GM23248 (cell line): ENCODE measurements at regions not wholly inside any gene's neighbourhood (a gene's known extent, or its start where the extent isn't known, plus 50 kb on each side); places are given as distances from the start of the nearest gene placed in this dataset.

Experiments used
- DNase-seq: peaks from one replicate; pipeline ENCODE4 v3.0.0-alpha.2; 2015
- H2AFZ ChIP-seq: fragments of 200-600 bp; sonication (generic); 2 replicates; pipeline ENCODE4 v1.6.1; 2016; ENCODE audit warnings: antibody characterized with exemption
- H3F3A ChIP-seq: fragments of 200-600 bp; sonication (generic); 2 replicates; pipeline ENCODE4 v1.6.1; 2016; ENCODE audit warnings: mild to moderate bottlenecking, antibody characterized with exemption, mixed run types; ENCODE audit not compliant: insufficient read depth
- H3K27ac ChIP-seq: fragments of 200-600 bp; sonication (generic); 2 replicates; pipeline ENCODE4 v1.5.1; 2016; ENCODE audit warnings: mild to moderate bottlenecking
- H3K27me3 ChIP-seq: fragments of 200-600 bp; sonication (generic); replicated peaks from 2 replicates; pipeline ENCODE4 v1.6.1; 2016; ENCODE audit warnings: mild to moderate bottlenecking; ENCODE audit not compliant: insufficient read depth
- H3K36me3 ChIP-seq: fragments of 200-600 bp; sonication (generic); 2 replicates; pipeline ENCODE4 v1.6.1; 2016; ENCODE audit warnings: low read depth, mild to moderate bottlenecking
- H3K4me1 ChIP-seq: fragments of 200-600 bp; sonication (generic); 2 replicates; pipeline ENCODE4 v1.6.1; 2016; ENCODE audit warnings: mild to moderate bottlenecking; ENCODE audit not compliant: insufficient read depth
- H3K4me2 ChIP-seq: fragments of 200-600 bp; sonication (generic); one replicate; pipeline ENCODE4 v1.6.1; 2016; ENCODE audit warnings: mild to moderate bottlenecking; ENCODE audit not compliant: unreplicated experiment
- H3K4me3 ChIP-seq: fragments of 200-600 bp; sonication (generic); 2 replicates; pipeline ENCODE4 v1.5.1; 2016; ENCODE audit warnings: mild to moderate bottlenecking
- H3K79me2 ChIP-seq: fragments of 200-600 bp; sonication (generic); 2 replicates; pipeline ENCODE4 v1.6.1; 2016; ENCODE audit warnings: mild to moderate bottlenecking; ENCODE audit not compliant: insufficient read depth
- H3K9ac ChIP-seq: fragments of 200-600 bp; sonication (generic); 2 replicates; pipeline ENCODE4 v1.6.1; 2016; ENCODE audit warnings: mild to moderate bottlenecking
- H3K9me2 ChIP-seq: fragments of 200-600 bp; sonication (generic); 2 replicates; pipeline ENCODE4 v1.6.1; 2016; ENCODE audit warnings: mixed run types, mild to moderate bottlenecking, moderate library complexity; ENCODE audit not compliant: insufficient read depth
- H3K9me3 ChIP-seq: fragments of 200-600 bp; sonication (generic); one replicate; pipeline ENCODE4 v1.6.1; 2017; ENCODE audit warnings: low read depth
- H4K20me1 ChIP-seq: fragments of 200-600 bp; sonication (generic); 2 replicates; pipeline ENCODE4 v1.6.0; 2016; ENCODE audit not compliant: insufficient read depth
- EZH2 ChIP-seq: fragments of 200-600 bp; sonication (generic); IDR thresholded peaks from 2 replicates; pipeline ENCODE4 v1.6.1; 2018; ENCODE audit warnings: antibody characterized with exemption, mild to moderate bottlenecking; ENCODE audit not compliant: insufficient read depth, poor library complexity, severe bottlenecking
- EZH2phosphoT487 ChIP-seq: fragments of 200-600 bp; sonication (generic); IDR thresholded peaks from 2 replicates; pipeline ENCODE4 v1.6.1; 2018; ENCODE audit warnings: antibody characterized with exemption, moderate library complexity, mild to moderate bottlenecking, low read depth; ENCODE audit not compliant: insufficient read depth
- WGBS, 2 experiments: methylation state at CpG; one replicate each; pipeline ENCODE4 v1.1.6; 2015 to 2017; ENCODE audit warnings: low lambda C conversion rate in 2 of 2, low coverage in 1 of 2; ENCODE audit errors: missing lambda C conversion rate in 2 of 2; 5-methylcytosine and 5-hydroxymethylcytosine counted together
- in situ Hi-C: fragments of 300-500 bp; cut with MboI; formaldehyde crosslinking; loops from 2 replicates; pipeline ENCODE4 v1.15.0; 2020

- Histone ChIP-seq H3F3A (no peaks in the 10 kb centered on the region), H3K9me3 (no peaks in the 10 kb centered on the region), H3K36me3 (no peaks in the 10 kb centered on the region), H3K9me2 (no peaks in the 10 kb centered on the region), H3K27ac (no peak overlapping the region), H2AFZ (no peak overlapping the region), H3K79me2 (no peaks in the 10 kb centered on the region), H4K20me1 (no peaks in the 10 kb centered on the region), H3K4me1 (no peaks in the 10 kb centered on the region), H3K9ac (no peak overlapping the region), H3K4me2 (no peak overlapping the region), H3K27me3 (peaks cover under 1% of the 10 kb centered on the region; the same call in 1 of the 2 replicates), H3K4me3 (no peak overlapping the region)
- no peak for DNase-seq
- WGBS, 2 experiments = 0 to 6% methylated on average over 1 of the region's 1 CpG
- in situ Hi-C loops = no loop called here
- TF ChIP-seq EZH2phosphoT487 (no peak), EZH2 (no peak)
These were observed 243.8 kb downstream of the CEMIP2 start for GRCh38 chr9:71524516-71524915.

DNA sequence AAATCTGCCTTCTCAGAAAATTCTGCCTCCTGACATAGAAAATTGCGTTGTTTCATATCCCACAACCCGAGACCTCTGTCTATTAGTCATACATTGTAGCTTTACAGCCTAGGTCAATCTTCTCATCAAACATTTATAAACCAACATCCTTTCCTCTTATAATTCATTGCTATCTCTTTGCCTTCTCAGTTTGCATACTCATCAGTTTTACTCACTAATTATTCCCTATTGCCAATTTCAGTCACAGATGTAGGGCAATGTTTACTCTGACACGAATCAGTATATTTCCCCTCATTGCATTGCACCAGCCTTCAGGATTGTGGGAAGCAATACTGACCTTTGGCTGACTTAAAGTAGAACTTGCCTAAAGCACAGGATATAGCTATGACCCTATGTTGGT, 247.2 kb downstream of the CEMIP2 start:
- no peak overlapping the region for H3K9ac ChIP-seq
- in situ Hi-C loops = no loop called here
- H3K79me2 ChIP-seq = no peaks in the 10 kb centered on the region
- H3F3A ChIP-seq = no peaks in the 10 kb centered on the region
- H3K36me3 ChIP-seq = no peaks in the 10 kb centered on the region
- TF ChIP-seq EZH2phosphoT487 (no peak), EZH2 (no peak)
- H2AFZ ChIP-seq = no peak overlapping the region
- no peaks in the 10 kb centered on the region for H3K4me1 ChIP-seq
- no peaks in the 10 kb centered on the region for H3K9me2 ChIP-seq
- no peaks in the 10 kb centered on the region for H4K20me1 ChIP-seq
- WGBS, 2 experiments = 47 to 57% methylated on average over 3 of the region's 3 CpGs
- H3K4me2 ChIP-seq = no peak overlapping the region
- no peaks in the 10 kb centered on the region for H3K9me3 ChIP-seq
- no peak overlapping the region for H3K27ac ChIP-seq
- no peak overlapping the region for H3K4me3 ChIP-seq
- peaks cover 7% of the 10 kb centered on the region; the same call in 1 of the 2 replicates for H3K27me3 ChIP-seq
- DNase-seq = no peak

GRCh38 chr9:71519098-71519696, 249.1 kb downstream of the CEMIP2 start:
- Histone ChIP-seq H3K4me2 (no peak overlapping the region), H3K9me3 (no peaks in the 10 kb centered on the region), H3K27me3 (peaks cover 12% of the 10 kb centered on the region; the same call in 1 of the 2 replicates), H3K4me1 (no peaks in the 10 kb centered on the region), H3K9ac (no peak overlapping the region), H3K9me2 (no peaks in the 10 kb centered on the region), H3K79me2 (no peaks in the 10 kb centered on the region), H3K4me3 (no peak overlapping the region), H2AFZ (no peak overlapping the region), H3K27ac (no peak overlapping the region), H4K20me1 (no peaks in the 10 kb centered on the region), H3K36me3 (no peaks in the 10 kb centered on the region), H3F3A (no peaks in the 10 kb centered on the region)
- DNase-seq = no peak
- TF ChIP-seq EZH2phosphoT487 (no peak), EZH2 (no peak)
- in situ Hi-C loops = no loop called here
- WGBS, 2 experiments = 30 to 31% methylated on average over 1 of the region's 1 CpG

DNA sequence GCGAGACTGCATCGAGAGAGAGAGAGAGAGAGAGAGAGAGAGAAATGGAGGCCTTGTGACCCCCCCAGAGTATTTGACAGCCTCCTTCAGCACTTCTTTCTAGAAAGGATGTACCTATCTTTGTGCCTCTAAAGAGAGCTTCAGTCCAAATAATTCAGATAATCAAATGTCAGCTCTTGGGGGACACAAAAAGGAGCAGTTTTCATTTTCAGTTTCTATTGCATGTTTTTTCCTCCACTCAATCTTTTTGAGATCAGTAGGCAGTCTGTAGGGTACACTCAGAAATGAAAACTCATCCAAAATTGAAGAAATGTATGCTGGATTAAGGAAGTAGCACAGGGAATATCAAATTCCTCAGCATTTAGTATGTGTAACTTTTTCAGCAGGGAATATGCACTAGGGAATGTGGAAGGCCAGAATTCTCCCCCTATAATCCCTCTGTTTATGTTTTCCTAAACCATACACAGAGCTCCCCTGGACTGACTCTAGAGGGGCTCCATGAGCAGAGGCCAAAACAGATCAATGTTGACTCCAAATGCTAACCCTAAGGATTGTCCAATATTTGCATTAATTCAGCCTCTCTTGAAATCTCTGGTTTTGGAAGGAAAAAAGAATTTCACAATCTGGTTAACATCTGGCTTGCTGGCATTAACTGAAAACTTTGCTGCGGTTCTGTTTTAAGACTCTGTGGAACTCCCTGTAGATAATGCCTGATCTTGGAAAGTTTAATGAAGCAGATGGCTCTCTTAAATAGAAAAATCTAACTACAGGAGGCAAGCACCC, 250.1 kb downstream of the CEMIP2 start:
- H3K27me3 ChIP-seq = peaks cover 12% of the 10 kb centered on the region; the same call in 1 of the 2 replicates
- no peak overlapping the region for H2AFZ ChIP-seq
- peak; percentile 20 for DNase-seq
- no peak overlapping the region for H3K9ac ChIP-seq
- H3K4me2 ChIP-seq = no peak overlapping the region
- no peak overlapping the region for H3K4me3 ChIP-seq
- H3K27ac ChIP-seq = no peak overlapping the region
- H3K36me3 ChIP-seq = no peaks in the 10 kb centered on the region
- no peaks in the 10 kb centered on the region for H4K20me1 ChIP-seq
- in situ Hi-C loops = no loop called here
- H3K4me1 ChIP-seq = no peaks in the 10 kb centered on the region
- no peaks in the 10 kb centered on the region for H3K9me3 ChIP-seq
- TF ChIP-seq EZH2 = no peak
- no peak for TF ChIP-seq EZH2phosphoT487
- H3K9me2 ChIP-seq = no peaks in the 10 kb centered on the region
- H3K79me2 ChIP-seq = no peaks in the 10 kb centered on the region
- H3F3A ChIP-seq = no peaks in the 10 kb centered on the region
- 66% methylated on average over 3 of the region's 3 CpGs for WGBS, 2 experiments
